ENCODE measurements at regions not wholly inside any gene's neighbourhood (a gene's known extent, or its start where the extent isn't known, plus 50 kb on each side); places are given as distances from the start of the nearest gene placed in this dataset.

DNA sequence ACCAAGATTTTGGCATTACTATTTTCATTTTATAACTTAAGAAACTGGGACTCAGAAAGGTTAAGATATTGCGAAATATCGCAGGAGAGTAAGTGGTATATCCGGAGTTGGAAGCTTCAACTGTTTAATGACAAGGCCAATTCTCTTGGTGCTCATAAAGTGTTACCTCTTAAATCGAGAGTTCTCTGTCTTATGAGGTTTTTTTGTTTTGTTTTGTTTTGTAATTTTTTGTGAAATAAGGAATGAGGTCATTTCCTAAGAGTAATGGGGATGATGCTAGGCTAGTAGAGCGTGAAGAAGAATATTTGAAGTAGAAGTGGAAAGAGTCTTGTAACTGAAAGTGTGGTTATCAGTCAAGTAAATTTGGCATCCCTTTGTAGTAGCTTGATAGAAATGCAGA, 183.2 kb upstream of the DAB2 start:
- DNase-seq (ENCODE audit: low read depth in 3 of 3): no peak

DNA sequence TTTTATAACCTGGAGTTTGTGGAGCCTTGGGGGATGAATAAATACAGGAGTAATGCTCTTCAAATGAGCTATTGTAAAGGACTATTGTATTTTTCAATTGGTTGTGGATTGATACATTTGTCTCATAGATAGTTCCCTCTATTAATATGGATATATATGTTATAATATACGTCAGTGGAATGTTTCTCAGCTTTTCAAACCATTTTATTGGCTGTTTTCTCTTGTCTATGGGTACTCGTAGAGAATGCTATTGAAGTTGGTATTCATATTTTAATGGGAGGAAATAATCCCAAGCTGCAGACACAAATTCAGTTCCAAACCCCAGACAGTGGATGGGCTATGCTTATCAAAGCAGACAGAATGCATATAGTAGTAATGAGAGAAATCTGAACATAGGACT, 181.8 kb upstream of the DAB2 start:
- no peak for DNase-seq (ENCODE audit: low read depth in 3 of 3)

DNA sequence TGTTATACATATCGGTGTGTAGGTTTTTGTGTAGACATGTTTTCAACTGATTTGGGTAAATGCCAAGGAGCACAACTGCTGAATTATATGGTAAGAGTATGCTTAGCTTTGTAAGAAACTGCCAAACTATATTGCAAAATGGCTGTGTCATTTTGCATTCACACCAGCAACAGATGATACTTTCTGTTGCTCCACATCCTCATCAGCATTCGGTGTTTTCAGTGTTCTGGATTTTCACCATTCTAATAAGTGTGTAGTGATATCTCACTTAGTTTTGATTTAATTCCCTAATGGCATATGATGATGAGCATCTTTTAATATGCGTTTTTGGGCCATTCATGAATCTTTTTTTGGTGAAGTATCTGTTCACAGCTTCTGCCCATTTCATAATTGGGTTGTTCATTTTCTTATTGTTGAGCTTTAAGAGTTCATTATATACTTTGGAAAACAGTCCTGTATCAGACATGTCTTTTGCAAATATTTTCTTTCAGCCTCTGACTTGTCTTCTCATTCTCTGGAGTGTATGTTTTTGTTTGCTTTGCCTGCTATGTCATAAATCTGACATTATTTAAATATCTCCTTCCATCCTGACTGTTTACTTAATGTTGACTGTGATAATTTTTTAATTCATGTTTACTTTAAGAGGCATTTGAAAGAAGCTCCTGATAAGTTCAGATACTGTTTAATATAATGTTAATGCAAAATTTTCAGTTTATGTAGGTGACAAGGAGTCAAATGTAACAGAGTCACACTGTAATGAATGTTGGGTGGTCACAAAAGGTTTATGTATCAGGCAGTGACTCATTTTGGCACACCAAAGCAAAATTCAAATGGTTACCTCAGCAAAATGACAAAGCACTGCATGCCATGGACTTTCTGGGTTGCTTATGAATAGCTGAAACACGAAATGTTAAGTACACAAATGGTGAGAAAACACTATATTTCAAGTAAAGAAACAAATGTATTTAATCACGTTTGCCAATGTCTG, 181.1 kb upstream of the DAB2 start:
- no peak for DNase-seq (ENCODE audit: low read depth in 3 of 3)

DNA sequence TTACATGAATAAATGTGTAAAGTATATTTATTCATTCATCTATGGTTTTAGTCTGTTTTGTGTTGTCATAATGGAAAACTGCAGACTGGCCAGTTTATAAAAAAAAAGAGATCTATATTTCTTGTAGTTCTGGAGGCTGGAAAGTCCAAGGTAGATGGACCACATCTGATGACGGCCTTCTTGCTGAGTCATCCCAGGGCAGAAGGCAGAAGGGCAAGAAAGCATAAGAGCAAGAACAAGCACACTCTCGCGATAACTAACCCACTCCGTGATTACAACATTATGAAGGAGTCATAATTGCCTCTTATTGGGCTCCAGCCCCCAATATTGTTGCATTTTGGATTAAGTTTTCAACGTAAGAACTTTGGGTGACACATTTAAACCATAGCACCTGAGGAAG, 180.4 kb upstream of the DAB2 start:
- no peak for DNase-seq (ENCODE audit: low read depth in 3 of 3)

GRCh38 chr5:39604491-39604890, 179.7 kb upstream of the DAB2 start:
- no peak for DNase-seq (ENCODE audit: low read depth in 3 of 3)

DNA sequence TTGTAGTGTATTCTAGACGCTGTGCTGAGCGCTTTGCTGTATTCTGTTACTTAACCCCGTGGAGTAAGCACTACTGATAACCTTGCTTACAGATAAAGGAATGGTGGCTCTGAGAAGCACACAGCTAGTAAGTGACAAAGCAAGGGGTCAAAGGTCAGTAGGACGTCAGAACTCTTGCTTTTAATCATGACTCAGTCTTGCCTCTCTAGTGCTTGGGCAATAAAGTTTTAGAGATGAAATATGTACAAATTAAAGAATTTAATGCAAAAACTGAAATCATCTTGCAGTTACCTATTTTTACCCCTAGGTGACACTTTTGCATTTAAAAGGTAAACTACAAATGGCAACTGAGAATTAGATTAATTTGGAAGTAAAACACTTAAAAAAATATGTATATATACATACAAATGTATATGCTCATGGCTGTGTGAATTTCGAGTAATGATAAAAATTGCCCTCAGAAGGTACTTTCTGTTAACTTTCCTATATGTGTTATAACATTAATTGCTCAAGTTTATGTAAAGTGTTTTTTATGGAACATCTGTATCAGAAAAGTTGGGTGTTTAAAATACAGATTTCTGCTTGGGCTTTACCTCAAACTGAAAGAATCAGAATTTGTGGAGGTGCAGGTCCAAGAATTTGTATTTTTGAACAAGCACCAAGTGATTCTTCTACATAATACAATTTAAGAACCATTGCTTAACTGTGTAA, 175.1 kb upstream of the DAB2 start:
- DNase-seq (ENCODE audit: low read depth in 3 of 3): no peak

- DNase-seq (ENCODE audit: low read depth in 3 of 3): no peak
Observed at GRCh38 chr5:39598661-39599248, 174.0 kb upstream of the DAB2 start.

- no peak for DNase-seq (ENCODE audit: low read depth in 3 of 3)
Observed at GRCh38 chr5:39588179-39588578, 163.4 kb upstream of the DAB2 start.

GRCh38 chr5:39587675-39588074, 162.9 kb upstream of the DAB2 start:
- no peak for DNase-seq (ENCODE audit: low read depth in 3 of 3)

- DNase-seq (ENCODE audit: low read depth in 3 of 3): no peak
Observed at GRCh38 chr5:39586185-39586584, 161.4 kb upstream of the DAB2 start.

GRCh38 chr5:39584927-39585326, 160.1 kb upstream of the DAB2 start:
- DNase-seq (ENCODE audit: low read depth in 3 of 3): no peak

GRCh38 chr5:39580702-39581453, 156.1 kb upstream of the DAB2 start:
- no peak for DNase-seq (ENCODE audit: low read depth in 3 of 3)

GRCh38 chr5:39579750-39580149, 155.0 kb upstream of the DAB2 start:
- DNase-seq (ENCODE audit: low read depth in 3 of 3): no peak

- no peak for DNase-seq (ENCODE audit: low read depth in 3 of 3)
Observed at GRCh38 chr5:39578887-39579497, 154.2 kb upstream of the DAB2 start.

DNA sequence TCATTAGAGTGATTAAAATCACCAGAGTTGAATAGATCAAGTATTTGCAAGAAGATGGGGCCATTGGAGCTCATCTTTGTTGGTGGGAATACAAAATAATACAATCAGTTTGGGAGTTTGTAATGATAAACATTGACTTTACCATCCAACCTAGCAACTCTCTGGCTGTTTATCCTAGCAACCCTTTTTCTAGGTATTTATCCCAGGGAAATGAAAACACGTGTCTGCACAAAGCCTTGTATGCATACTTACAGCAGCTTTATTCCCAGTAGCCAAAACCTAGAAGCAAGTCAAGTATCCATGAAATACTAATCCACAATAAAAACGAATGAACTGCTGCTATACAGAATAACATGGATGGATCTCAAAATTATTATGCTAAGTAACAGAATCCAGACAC, 152.7 kb upstream of the DAB2 start:
- DNase-seq (ENCODE audit: low read depth in 3 of 3): no peak

DNA sequence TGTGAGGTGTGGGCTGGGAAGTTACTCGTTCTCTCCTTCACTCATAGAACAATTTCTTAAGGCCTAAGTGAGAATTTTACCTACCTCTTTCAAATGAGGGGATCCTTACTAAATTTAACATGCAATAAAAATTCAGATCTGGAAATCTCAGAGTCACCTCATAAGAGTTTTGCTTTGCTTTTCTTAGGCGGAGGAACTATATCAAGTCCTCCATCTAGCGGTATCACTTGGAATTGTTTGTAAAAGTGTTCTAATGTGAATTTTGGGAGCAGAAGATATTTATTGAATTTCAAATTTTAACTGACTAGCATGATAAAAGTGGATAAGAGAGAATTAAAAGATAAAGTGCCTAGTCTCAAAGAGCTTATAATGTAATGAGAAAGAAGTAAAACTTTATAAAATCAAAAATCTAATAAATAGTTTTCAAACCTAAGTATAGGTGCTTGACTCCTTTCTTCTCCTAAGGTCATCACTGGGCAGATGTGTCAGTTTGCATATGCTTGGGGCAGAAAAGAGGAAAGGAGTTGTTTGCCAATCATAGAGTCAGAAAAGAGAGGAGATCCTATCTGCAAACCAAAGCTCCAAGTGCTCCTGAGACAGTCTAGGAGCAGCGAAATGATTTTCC, 145.7 kb upstream of the DAB2 start:
- DNase-seq (ENCODE audit: low read depth in 3 of 3): no peak

- no peak for DNase-seq (ENCODE audit: low read depth in 3 of 3)
Observed at GRCh38 chr5:39569857-39570256, 145.1 kb upstream of the DAB2 start.

GRCh38 chr5:39566891-39567290, 142.1 kb upstream of the DAB2 start:
- no peak for DNase-seq (ENCODE audit: low read depth in 3 of 3)

- no peak for DNase-seq (ENCODE audit: low read depth in 3 of 3)
Observed at GRCh38 chr5:39566029-39566428, 141.2 kb upstream of the DAB2 start.

- no peak for DNase-seq (ENCODE audit: low read depth in 3 of 3)
Observed at GRCh38 chr5:39561421-39561820, 136.6 kb upstream of the DAB2 start.

GRCh38 chr5:39560726-39561125, 135.9 kb upstream of the DAB2 start:
- DNase-seq (ENCODE audit: low read depth in 3 of 3): no peak
